CD4-positive, alpha-beta memory T cell (primary cell): ENCODE measurements at regions not wholly inside any gene's neighbourhood (a gene's known extent, or its start where the extent isn't known, plus 50 kb on each side); places are given as distances from the start of the nearest gene placed in this dataset.

Source experiments
- CTCF ChIA-PET: fragments of 350-600 bp; sonication (Branson Sonifier 250); formaldehyde crosslinking; loops from one replicate; lab custom pipeline; 2021; ENCODE audit warnings: inconsistent platforms; ENCODE audit not compliant: partially characterized antibody; lab: Charles Lee
- POLR2A ChIA-PET: fragments of 350-600 bp; sonication (Branson Sonifier 250); formaldehyde crosslinking; loops from one replicate; lab custom pipeline; 2021; ENCODE audit not compliant: partially characterized antibody; lab: Charles Lee
- DNase-seq, 5 donors: peaks; one replicate each; pipeline versions ENCODE4 v3.0.0 to v3.0.0-alpha.2; 2020 to 2022; ENCODE audit warnings: mixed read lengths in 1 of 5
- H3K27ac ChIP-seq: one replicate; pipeline ENCODE4 v1.7.0; 2013; ENCODE audit warnings: low read depth, low read length
- H3K27me3 ChIP-seq: 2 replicates; pipeline ENCODE4 v1.7.0; 2013; ENCODE audit warnings: mild to moderate bottlenecking, low read length, moderate library complexity; ENCODE audit not compliant: insufficient read depth
- H3K36me3 ChIP-seq: 2 replicates; pipeline ENCODE4 v1.7.0; 2013; ENCODE audit warnings: mild to moderate bottlenecking, low read length, moderate library complexity; ENCODE audit not compliant: insufficient read depth
- H3K4me1 ChIP-seq: 2 replicates; pipeline ENCODE4 v1.7.0; 2013; ENCODE audit warnings: mild to moderate bottlenecking, low read length, moderate library complexity; ENCODE audit not compliant: insufficient read depth
- H3K4me3 ChIP-seq, 2 donors: one replicate each; pipeline ENCODE4 v1.7.0; 2013; ENCODE audit warnings: low read length in 2 of 2, mild to moderate bottlenecking in 1 of 2
- H3K9me3 ChIP-seq, 2 donors: one replicate each; pipeline ENCODE4 v1.7.0; 2013; ENCODE audit warnings: low read length in 2 of 2, control low read depth in 1 of 2; ENCODE audit not compliant: control insufficient read depth in 1 of 2
- H3K27ac Mint-ChIP-seq, 7 donors: one replicate each; pipeline ENCODE4 v1.8.0; 2020 to 2021; ENCODE audit warnings: mixed read lengths in 7 of 7, mild to moderate bottlenecking in 6 of 7, inconsistent platforms in 3 of 7, moderate library complexity in 3 of 7
- H3K27me3 Mint-ChIP-seq, 2 donors: one replicate each; pipeline ENCODE4 v1.8.0; 2020 to 2021; ENCODE audit warnings: mixed read lengths in 2 of 2
- H3K36me3 Mint-ChIP-seq, 2 donors: one replicate each; pipeline ENCODE4 v1.8.0; 2020 to 2021; ENCODE audit warnings: mixed read lengths in 2 of 2, inconsistent platforms in 1 of 2, mild to moderate bottlenecking in 1 of 2
- H3K4me1 Mint-ChIP-seq, 4 donors: one replicate each; pipeline ENCODE4 v1.8.0; 2020 to 2021; ENCODE audit warnings: mixed read lengths in 4 of 4, mild to moderate bottlenecking in 1 of 4
- H3K4me3 Mint-ChIP-seq, 8 donors: one replicate each; pipeline ENCODE4 v1.8.0; 2020 to 2021; ENCODE audit warnings: mixed read lengths in 8 of 8, mild to moderate bottlenecking in 7 of 8, moderate library complexity in 6 of 8, inconsistent platforms in 3 of 8
- H3K9me3 Mint-ChIP-seq, 8 donors: one replicate each; pipeline ENCODE4 v1.8.0; 2020 to 2021; ENCODE audit warnings: mixed read lengths in 8 of 8, mild to moderate bottlenecking in 5 of 8, inconsistent platforms in 3 of 8, moderate library complexity in 1 of 8
- intact Hi-C: fragments of 100-400 bp; cut with micrococcal nuclease; formaldehyde crosslinking; loops from one replicate; pipeline ENCODE4 v1.15.1; 2023

GRCh38 chr4:159600061-159600460 lies 497.2 kb downstream of the RAPGEF2 start:
- DNase-seq = no peak
- no peak overlapping the region for H3K27ac Mint-ChIP-seq
- no peaks in the 10 kb centered on the region for H3K4me1 Mint-ChIP-seq
- Histone ChIP-seq H3K36me3 (no peaks in the 10 kb centered on the region), H3K27me3 (no peaks in the 10 kb centered on the region), H3K27ac (no peak overlapping the region), H3K9me3 (no peaks in the 10 kb centered on the region), H3K4me1 (no peaks in the 10 kb centered on the region), H3K4me3 (no peak overlapping the region)
- H3K36me3 Mint-ChIP-seq = no peaks in the 10 kb centered on the region
- no peaks in the 10 kb centered on the region for H3K27me3 Mint-ChIP-seq
- H3K9me3 Mint-ChIP-seq = peaks cover 0 to 2% (median 0%) of the 10 kb centered on the region in 8 donors
- ChIA-PET POLR2A (no interaction called here), CTCF (no interaction called here)
- intact Hi-C loops = no loop called here
- no peak overlapping the region for H3K4me3 Mint-ChIP-seq

- POLR2A ChIA-PET = no interaction called here
- DNase-seq = no peak
- H3K27ac ChIP-seq = no peak overlapping the region
- H3K36me3 ChIP-seq = no peaks in the 10 kb centered on the region
- intact Hi-C loops = no loop called here
- Mint-ChIP-seq H3K27me3 (no peaks in the 10 kb centered on the region), H3K4me1 (no peaks in the 10 kb centered on the region), H3K36me3 (no peaks in the 10 kb centered on the region), H3K27ac (no peak overlapping the region), H3K9me3 (peaks cover 0 to 4% (median 0%) of the 10 kb centered on the region in 8 donors), H3K4me3 (no peak overlapping the region)
- H3K27me3 ChIP-seq = no peaks in the 10 kb centered on the region
- no peaks in the 10 kb centered on the region for H3K9me3 ChIP-seq
- no peak overlapping the region for H3K4me3 ChIP-seq
- no peaks in the 10 kb centered on the region for H3K4me1 ChIP-seq
- CTCF ChIA-PET = no interaction called here
Measured at GRCh38 chr4:159604781-159605180, 501.9 kb downstream of the RAPGEF2 start.

GRCh38 chr4:159606835-159607234 lies 504.0 kb downstream of the RAPGEF2 start:
- H3K9me3 ChIP-seq = no peaks in the 10 kb centered on the region
- Mint-ChIP-seq H3K27me3 (no peaks in the 10 kb centered on the region), H3K4me3 (no peak overlapping the region), H3K36me3 (no peaks in the 10 kb centered on the region), H3K4me1 (no peaks in the 10 kb centered on the region), H3K27ac (no peak overlapping the region), H3K9me3 (peaks cover 0 to 6% (median 0%) of the 10 kb centered on the region in 8 donors)
- POLR2A ChIA-PET = no interaction called here
- no peak overlapping the region for H3K27ac ChIP-seq
- H3K4me3 ChIP-seq = no peak overlapping the region
- CTCF ChIA-PET = no interaction called here
- intact Hi-C loops = no loop called here
- no peaks in the 10 kb centered on the region for H3K36me3 ChIP-seq
- H3K4me1 ChIP-seq = no peaks in the 10 kb centered on the region
- no peak for DNase-seq
- H3K27me3 ChIP-seq = no peaks in the 10 kb centered on the region

GRCh38 chr4:159607809-159608208 lies 504.9 kb downstream of the RAPGEF2 start:
- Histone ChIP-seq H3K4me1 (no peaks in the 10 kb centered on the region), H3K27ac (no peak overlapping the region), H3K27me3 (no peaks in the 10 kb centered on the region), H3K9me3 (no peaks in the 10 kb centered on the region), H3K4me3 (no peak overlapping the region), H3K36me3 (no peaks in the 10 kb centered on the region)
- no peak overlapping the region for H3K27ac Mint-ChIP-seq
- peaks cover 0 to 11% (median 3%) of the 10 kb centered on the region in 8 donors for H3K9me3 Mint-ChIP-seq
- no peaks in the 10 kb centered on the region for H3K27me3 Mint-ChIP-seq
- H3K4me1 Mint-ChIP-seq = no peaks in the 10 kb centered on the region
- POLR2A ChIA-PET = no interaction called here
- H3K36me3 Mint-ChIP-seq = no peaks in the 10 kb centered on the region
- H3K4me3 Mint-ChIP-seq = no peak overlapping the region
- intact Hi-C loops = no loop called here
- DNase-seq = no peak
- CTCF ChIA-PET = no interaction called here

- DNase-seq = no peak
- Mint-ChIP-seq H3K4me1 (no peaks in the 10 kb centered on the region), H3K27ac (no peak overlapping the region), H3K9me3 (peaks cover 0 to 11% (median 3%) of the 10 kb centered on the region in 8 donors), H3K27me3 (no peaks in the 10 kb centered on the region), H3K36me3 (no peaks in the 10 kb centered on the region), H3K4me3 (no peak overlapping the region)
- H3K4me3 ChIP-seq = no peak overlapping the region
- POLR2A ChIA-PET = no interaction called here
- H3K9me3 ChIP-seq = no peaks in the 10 kb centered on the region
- H3K36me3 ChIP-seq = no peaks in the 10 kb centered on the region
- no peak overlapping the region for H3K27ac ChIP-seq
- intact Hi-C loops = no loop called here
- CTCF ChIA-PET = no interaction called here
- H3K27me3 ChIP-seq = no peaks in the 10 kb centered on the region
- H3K4me1 ChIP-seq = no peaks in the 10 kb centered on the region
Measured at GRCh38 chr4:159608436-159608835, 505.6 kb downstream of the RAPGEF2 start.

- no peaks in the 10 kb centered on the region for H3K9me3 ChIP-seq
- H3K36me3 ChIP-seq = no peaks in the 10 kb centered on the region
- Mint-ChIP-seq H3K27ac (no peak overlapping the region), H3K4me1 (no peaks in the 10 kb centered on the region), H3K9me3 (peaks cover 0 to 6% (median under 1%) of the 10 kb centered on the region in 8 donors), H3K4me3 (no peak overlapping the region), H3K36me3 (no peaks in the 10 kb centered on the region), H3K27me3 (no peaks in the 10 kb centered on the region)
- H3K4me3 ChIP-seq = no peak overlapping the region
- H3K27ac ChIP-seq = no peak overlapping the region
- no peaks in the 10 kb centered on the region for H3K27me3 ChIP-seq
- ChIA-PET CTCF (no interaction called here), POLR2A (no interaction called here)
- no peak for DNase-seq
- intact Hi-C loops = no loop called here
- H3K4me1 ChIP-seq = no peaks in the 10 kb centered on the region
Measured at GRCh38 chr4:159632031-159632430, 529.2 kb downstream of the RAPGEF2 start.

- peaks cover 0 to 8% (median 3%) of the 10 kb centered on the region in 8 donors for H3K9me3 Mint-ChIP-seq
- H3K4me1 Mint-ChIP-seq = no peaks in the 10 kb centered on the region
- no peaks in the 10 kb centered on the region for H3K27me3 Mint-ChIP-seq
- Histone ChIP-seq H3K4me1 (no peaks in the 10 kb centered on the region), H3K9me3 (no peaks in the 10 kb centered on the region), H3K36me3 (no peaks in the 10 kb centered on the region), H3K4me3 (no peak overlapping the region), H3K27ac (no peak overlapping the region), H3K27me3 (no peaks in the 10 kb centered on the region)
- ChIA-PET CTCF (no interaction called here), POLR2A (no interaction called here)
- H3K4me3 Mint-ChIP-seq = no peak overlapping the region
- H3K36me3 Mint-ChIP-seq = no peaks in the 10 kb centered on the region
- intact Hi-C loops = no loop called here
- no peak for DNase-seq
- no peak overlapping the region for H3K27ac Mint-ChIP-seq
Measured at GRCh38 chr4:159639671-159640323, 536.9 kb downstream of the RAPGEF2 start.
